HepG2 (cell line): ENCODE measurements at regions not wholly inside any gene's neighbourhood (a gene's known extent, or its start where the extent isn't known, plus 50 kb on each side); places are given as distances from the start of the nearest gene placed in this dataset.

Experiments used
- ATF5 ChIP-seq: sonication (generic); formaldehyde crosslinking; IDR thresholded peaks from 2 replicates; pipeline ENCODE4 v1.4.0; 2020; ENCODE audit warnings: mild to moderate bottlenecking, low read depth, missing genetic modification reagents
- GFI1 ChIP-seq: sonication (generic); formaldehyde crosslinking; IDR thresholded peaks from 2 replicates; pipeline ENCODE4 v1.5.0; 2020; ENCODE audit warnings: missing genetic modification reagents, mild to moderate bottlenecking, borderline replicate concordance
- IRF2 ChIP-seq: IDR thresholded peaks from 2 replicates; pipeline ENCODE4 v1.6.1; 2018; ENCODE audit warnings: missing genetic modification reagents, missing compliant biosample characterization
- NFIC ChIP-seq: IDR thresholded peaks from 2 replicates; pipeline ENCODE4 v1.6.1; 2012; ENCODE audit warnings: mild to moderate bottlenecking, low read length, inconsistent platforms
- RXRB ChIP-seq: IDR thresholded peaks from 2 replicates; pipeline ENCODE4 v1.6.1; 2016; ENCODE audit warnings: borderline replicate concordance, missing genetic modification reagents, missing compliant biosample characterization
- TCF7L2 ChIP-seq: IDR thresholded peaks from 2 replicates; pipeline ENCODE4 v1.6.1; 2011; ENCODE audit warnings: mild to moderate bottlenecking, low read depth, low read length, moderate library complexity
- TIGD3 ChIP-seq: sonication (generic); formaldehyde crosslinking; IDR thresholded peaks from 2 replicates; pipeline ENCODE4 v1.5.1; 2020; ENCODE audit warnings: mild to moderate bottlenecking, missing genetic modification reagents, borderline replicate concordance
- ZBTB37 ChIP-seq: sonication (generic); formaldehyde crosslinking; IDR thresholded peaks from 2 replicates; pipeline ENCODE4 v1.4.0; 2020; ENCODE audit warnings: mild to moderate bottlenecking, missing genetic modification reagents
- ZMAT5 ChIP-seq: sonication (generic); formaldehyde crosslinking; IDR thresholded peaks from 2 replicates; pipeline ENCODE4 v1.5.0; 2020; ENCODE audit warnings: mild to moderate bottlenecking, low read depth, missing genetic modification reagents, borderline replicate concordance
- ZMYM3 ChIP-seq: sonication (generic); formaldehyde crosslinking; IDR thresholded peaks from 2 replicates; pipeline ENCODE4 v1.5.1; 2020; ENCODE audit warnings: mild to moderate bottlenecking, missing genetic modification reagents
- ZNF235 ChIP-seq: sonication (generic); formaldehyde crosslinking; IDR thresholded peaks from 2 replicates; pipeline ENCODE4 v1.8.1; 2023; ENCODE audit warnings: mild to moderate bottlenecking, missing genetic modification reagents, borderline replicate concordance

- no peak for TF ChIP-seq TCF7L2
- no peak for TF ChIP-seq TIGD3 (CRISPR knock-in tag)
- TF ChIP-seq ZMYM3 (CRISPR knock-in tag) = no peak
- no peak for TF ChIP-seq NFIC
- TF ChIP-seq IRF2 (CRISPR knock-in tag) = no peak
- TF ChIP-seq ZBTB37 (CRISPR knock-in tag) = no peak
- no peak for TF ChIP-seq ATF5 (CRISPR knock-in tag)
- TF ChIP-seq ZNF235 (CRISPR knock-in tag) = no peak
- no peak for TF ChIP-seq ZMAT5
- no peak for TF ChIP-seq GFI1 (CRISPR knock-in tag)
- no peak for TF ChIP-seq RXRB (CRISPR knock-in tag)
Measured at GRCh38 chr4:104969394-104970082, 177.1 kb upstream of the TET2 start (continued).
